H9 (cell line): ENCODE measurements at regions not wholly inside any gene's neighbourhood (a gene's known extent, or its start where the extent isn't known, plus 50 kb on each side); places are given as distances from the start of the nearest gene placed in this dataset.

Experiments
- DNase-seq: peaks from one replicate; pipeline ENCODE4 v3.0.0-alpha.2; 2017
- H2AFZ ChIP-seq: one replicate; pipeline ENCODE4 v1.6.1; 2013; ENCODE audit warnings: mild to moderate bottlenecking, low read length, control low read depth, moderate library complexity
- H2AK5ac ChIP-seq: 2 replicates; pipeline ENCODE4 v1.6.1; 2013; ENCODE audit warnings: low read length, control low read depth, mixed read lengths; ENCODE audit not compliant: insufficient read length
- H2BK120ac ChIP-seq: one replicate; pipeline ENCODE4 v1.6.1; 2013; ENCODE audit warnings: low read depth, mild to moderate bottlenecking, low read length, control low read depth, inconsistent platforms; ENCODE audit not compliant: poor library complexity, severe bottlenecking
- H2BK12ac ChIP-seq: 2 replicates; pipeline ENCODE4 v1.6.1; 2013; ENCODE audit warnings: low read length, control low read depth, mixed read lengths, low read depth; ENCODE audit not compliant: insufficient read length
- H2BK15ac ChIP-seq: 2 replicates; pipeline ENCODE4 v1.6.1; 2013; ENCODE audit warnings: low read depth, low read length, control low read depth
- H2BK20ac ChIP-seq: one replicate; pipeline ENCODE4 v1.6.1; 2013; ENCODE audit warnings: low read depth, mild to moderate bottlenecking, low read length, control low read depth, inconsistent platforms; ENCODE audit not compliant: poor library complexity, severe bottlenecking
- H2BK5ac ChIP-seq: 2 replicates; pipeline ENCODE4 v1.6.1; 2013; ENCODE audit warnings: low read length, control low read depth, mixed read lengths; ENCODE audit not compliant: insufficient read length
- H3K14ac ChIP-seq: 2 replicates; pipeline ENCODE4 v1.6.1; 2013; ENCODE audit warnings: low read length, control low read depth; ENCODE audit not compliant: insufficient read depth
- H3K18ac ChIP-seq: 2 replicates; pipeline ENCODE4 v1.6.1; 2013; ENCODE audit warnings: low read depth, mild to moderate bottlenecking, mixed read lengths, low read length, control low read depth; ENCODE audit not compliant: insufficient read length
- H3K23ac ChIP-seq: 2 replicates; pipeline ENCODE4 v1.6.1; 2013; ENCODE audit warnings: low read length, control low read depth, mixed read lengths, low read depth; ENCODE audit not compliant: insufficient read length
- H3K23me2 ChIP-seq: 2 replicates; pipeline ENCODE4 v1.6.1; 2013; ENCODE audit warnings: low read depth, mild to moderate bottlenecking, mixed read lengths, low read length, control low read depth; ENCODE audit not compliant: insufficient read length, poor library complexity, severe bottlenecking
- H3K27ac ChIP-seq: 2 replicates; pipeline ENCODE4 v1.5.1; 2013; ENCODE audit warnings: low read length, control low read depth, mixed read lengths, low read depth; ENCODE audit not compliant: insufficient read length
- H3K27me3 ChIP-seq: 2 replicates; pipeline ENCODE4 v1.6.1; 2013; ENCODE audit warnings: low read length, control low read depth, inconsistent platforms; ENCODE audit not compliant: insufficient read depth
- H3K4ac ChIP-seq: 2 replicates; pipeline ENCODE4 v1.6.1; 2013; ENCODE audit warnings: low read depth, mild to moderate bottlenecking, control low read depth, inconsistent platforms, low read length, moderate library complexity
- H3K4me1 ChIP-seq: 2 replicates; pipeline ENCODE4 v1.6.1; 2013; ENCODE audit warnings: low read length, control low read depth, inconsistent platforms; ENCODE audit not compliant: insufficient read depth
- H3K4me2 ChIP-seq: 2 replicates; pipeline ENCODE4 v1.6.1; 2013; ENCODE audit warnings: low read length, control low read depth, mixed read lengths; ENCODE audit not compliant: insufficient read length, insufficient read depth
- H3K56ac ChIP-seq: 2 replicates; pipeline ENCODE4 v1.6.1; 2013; ENCODE audit warnings: low read depth, mild to moderate bottlenecking, mixed read lengths, low read length, control low read depth; ENCODE audit not compliant: insufficient read length
- H3K79me1 ChIP-seq: 2 replicates; pipeline ENCODE4 v1.6.1; 2013; ENCODE audit warnings: low read depth, mild to moderate bottlenecking, moderate library complexity, low read length, control low read depth, inconsistent platforms; ENCODE audit not compliant: insufficient read depth, poor library complexity, severe bottlenecking
- H3K79me2 ChIP-seq: 2 replicates; pipeline ENCODE4 v1.6.1; 2013; ENCODE audit warnings: low read length, control low read depth, inconsistent platforms; ENCODE audit not compliant: insufficient read depth
- H3K9ac ChIP-seq: 2 replicates; pipeline ENCODE4 v1.6.1; 2013; ENCODE audit warnings: low read length, control low read depth, mixed read lengths; ENCODE audit not compliant: insufficient read length; ENCODE audit errors: extremely low read depth
- H3K9me3 ChIP-seq: one replicate; pipeline ENCODE4 v1.6.1; 2013; ENCODE audit warnings: low read depth, low read length, inconsistent platforms; ENCODE audit not compliant: control insufficient read depth
- H3T11ph ChIP-seq: one replicate; pipeline ENCODE4 v1.6.1; 2013; ENCODE audit warnings: mild to moderate bottlenecking, low read length, control low read depth, inconsistent platforms
- H4K20me1 ChIP-seq: one replicate; pipeline ENCODE4 v1.6.1; 2013; ENCODE audit not compliant: control insufficient read depth, insufficient read length, insufficient read depth
- H4K5ac ChIP-seq: 2 replicates; pipeline ENCODE4 v1.6.1; 2013; ENCODE audit warnings: low read depth, mild to moderate bottlenecking, mixed read lengths, low read length, control low read depth; ENCODE audit not compliant: insufficient read length
- H4K8ac ChIP-seq: replicated peaks from 2 replicates; pipeline ENCODE4 v1.6.1; 2013; ENCODE audit warnings: low read length, control low read depth, mixed read lengths, low read depth; ENCODE audit not compliant: insufficient read length
- H4K91ac ChIP-seq: 2 replicates; pipeline ENCODE4 v1.6.1; 2013; ENCODE audit warnings: low read depth, mild to moderate bottlenecking, moderate library complexity, mixed read lengths, low read length, control low read depth; ENCODE audit not compliant: insufficient read length
- H3K27ac Mint-ChIP-seq, 3 experiments: 2 replicates in 2 of 3; 3 replicates in 1 of 3; pipeline ENCODE4 v1.8.0; 2020 to 2021; ENCODE audit warnings: mixed read lengths in 3 of 3, mild to moderate bottlenecking in 1 of 3, moderate library complexity in 1 of 3
- H3K27me3 Mint-ChIP-seq: 2 replicates; pipeline ENCODE4 v1.8.0; 2021; ENCODE audit warnings: low read depth, mild to moderate bottlenecking, moderate library complexity, mixed read lengths
- H3K36me3 Mint-ChIP-seq, 3 experiments: 2 replicates in 2 of 3; 3 replicates in 1 of 3; pipeline ENCODE4 v1.8.0; 2020 to 2021; ENCODE audit warnings: low read depth in 3 of 3, mixed read lengths in 3 of 3; ENCODE audit not compliant: insufficient read depth in 1 of 3
- H3K4me1 Mint-ChIP-seq, 2 experiments: 2 replicates each; pipeline ENCODE4 v1.8.0; 2020; ENCODE audit warnings: mixed read lengths in 2 of 2
- H3K4me3 Mint-ChIP-seq, 2 experiments: 2 replicates in 1 of 2; 3 replicates in 1 of 2; pipeline ENCODE4 v1.8.0; 2020 to 2021; ENCODE audit warnings: mild to moderate bottlenecking in 2 of 2, mixed read lengths in 2 of 2, moderate library complexity in 1 of 2
- H3K9me3 Mint-ChIP-seq, 2 experiments: 2 replicates in 1 of 2; 3 replicates in 1 of 2; pipeline ENCODE4 v1.8.0; 2020; ENCODE audit warnings: mild to moderate bottlenecking in 2 of 2, mixed read lengths in 2 of 2, moderate library complexity in 1 of 2
- CTCF ChIP-seq: fragments of 200-600 bp; sonication (generic); conservative IDR thresholded peaks from 3 replicates; pipeline ENCODE4 v1.8.0; 2021; ENCODE audit warnings: antibody characterized with exemption, mild to moderate bottlenecking
- WGBS: extraction: QIAGEN DNeasy Blood & Tissue Kit; methylation state at CpG from one replicate; pipeline ENCODE4 v1.1.7; 2013; ENCODE audit warnings: missing lambda C conversion rate, low lambda C conversion rate, mixed read lengths; ENCODE audit not compliant: insufficient read length; ENCODE audit errors: extremely low coverage; 5-methylcytosine and 5-hydroxymethylcytosine counted together

DNA sequence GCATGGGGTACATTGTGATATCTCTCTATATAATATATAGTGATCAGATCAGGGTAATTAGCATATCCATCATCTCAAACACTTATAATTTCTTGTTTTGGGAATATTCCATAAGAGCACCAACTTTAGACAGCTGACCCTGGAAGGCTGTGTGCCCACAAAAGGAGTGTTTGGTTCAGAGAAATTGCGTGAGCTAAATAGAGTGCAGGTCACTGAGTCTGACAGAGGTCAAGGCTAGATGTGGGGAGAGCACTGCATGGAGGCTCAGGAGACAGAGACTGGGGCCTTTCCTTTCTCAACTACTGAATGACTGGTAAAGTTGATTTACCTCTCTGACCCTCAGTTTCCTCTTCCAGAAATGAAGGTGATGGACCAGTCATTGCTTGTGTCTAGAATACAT, 114.9 kb upstream of the ADGRF1 start:
- Histone ChIP-seq H2AK5ac (no peak overlapping the region), H4K20me1 (no peaks in the 10 kb centered on the region), H3K4me2 (no peak overlapping the region), H3T11ph (no peak overlapping the region), H2BK120ac (no peak overlapping the region), H3K79me2 (no peaks in the 10 kb centered on the region), H3K18ac (no peak overlapping the region), H2BK15ac (no peak overlapping the region), H3K9ac (no peak overlapping the region), H4K8ac (no peak overlapping the region), H3K23me2 (no peaks in the 10 kb centered on the region), H3K9me3 (no peaks in the 10 kb centered on the region), H2BK5ac (no peak overlapping the region), H2BK12ac (no peak overlapping the region), H3K4ac (no peak overlapping the region), H4K91ac (no peak overlapping the region), H3K14ac (no peak overlapping the region), H2AFZ (no peak overlapping the region), H3K23ac (no peak overlapping the region), H2BK20ac (no peak overlapping the region), H3K4me1 (peaks cover 6% of the 10 kb centered on the region; the same call in 1 of the 2 replicates), H3K79me1 (no peaks in the 10 kb centered on the region), H3K27me3 (no peaks in the 10 kb centered on the region), H3K56ac (no peak overlapping the region), H4K5ac (no peak overlapping the region), H3K27ac (no peak overlapping the region)
- no peak for TF ChIP-seq CTCF
- Mint-ChIP-seq H3K27me3 (no peaks in the 10 kb centered on the region), H3K27ac (no peak overlapping the region), H3K4me1 (peaks cover 11% of the 10 kb centered on the region in 2 experiments), H3K9me3 (no peaks in the 10 kb centered on the region), H3K36me3 (no peaks in the 10 kb centered on the region), H3K4me3 (no peak overlapping the region)
- no CpG with 5 or more reads among the region's 1 CpG for WGBS
- DNase-seq: no peak
